Effector memory CD8-positive, alpha-beta T cell (primary cell): ENCODE measurements at regions not wholly inside any gene's neighbourhood (a gene's known extent, or its start where the extent isn't known, plus 50 kb on each side); places are given as distances from the start of the nearest gene placed in this dataset.
"Not testable (repeated sequence)": the region's sequence is repeated elsewhere in the genome, so short reads cannot be mapped to it uniquely, and the experiment has no call there.

ENCODE experiments used
- ATAC-seq: fragments of 150-1000 bp; cut with Tn5 transposase; replicated peaks from 2 replicates; pipeline ENCODE4 v1.10.0; 2021; ENCODE audit warnings: mild to moderate bottlenecking, moderate library complexity
- DNase-seq, 3 experiments: peaks; one replicate each; pipeline ENCODE4 v3.0.0; 2021
- H3K27ac Mint-ChIP-seq, 2 donors: one replicate each; pipeline ENCODE4 v1.8.0; 2022; ENCODE audit warnings: mild to moderate bottlenecking in 2 of 2, mixed read lengths in 2 of 2, moderate library complexity in 2 of 2
- H3K27me3 Mint-ChIP-seq, 2 donors: one replicate each; pipeline ENCODE4 v1.8.0; 2022; ENCODE audit warnings: mixed read lengths in 2 of 2
- H3K36me3 Mint-ChIP-seq: one replicate; pipeline ENCODE4 v1.8.0; 2022; ENCODE audit warnings: mild to moderate bottlenecking, moderate library complexity, mixed read lengths; ENCODE audit not compliant: insufficient read depth
- H3K4me1 Mint-ChIP-seq, 2 donors: one replicate each; pipeline ENCODE4 v1.8.0; 2022; ENCODE audit warnings: low read depth in 2 of 2, mixed read lengths in 2 of 2
- H3K4me3 Mint-ChIP-seq, 2 donors: one replicate each; pipeline ENCODE4 v1.8.0; 2022; ENCODE audit warnings: mild to moderate bottlenecking in 2 of 2, mixed read lengths in 2 of 2, moderate library complexity in 2 of 2
- H3K9me3 Mint-ChIP-seq, 2 donors: one replicate each; pipeline ENCODE4 v1.8.0; 2022; ENCODE audit warnings: mixed read lengths in 2 of 2

GRCh38 chr12:75798136-75798926 is 233.2 kb downstream of the PHLDA1 start:
- Mint-ChIP-seq H3K4me1 (no peaks in the 10 kb centered on the region), H3K9me3 (no peaks in the 10 kb centered on the region), H3K27ac (no peak overlapping the region), H3K27me3 (peaks cover 0 to 7% of the 10 kb centered on the region in 2 donors), H3K36me3 (no peaks in the 10 kb centered on the region), H3K4me3 (no peak overlapping the region)
- ATAC-seq (no peak), DNase-seq (no peak)

GRCh38 chr12:75795125-75795524 is 236.5 kb downstream of the PHLDA1 start:
- Mint-ChIP-seq H3K27ac (peak overlapping the region in 1 of 2 donors; percentile 13), H3K4me1 (no peaks in the 10 kb centered on the region), H3K27me3 (peaks cover 5 to 11% of the 10 kb centered on the region in 2 donors), H3K36me3 (no peaks in the 10 kb centered on the region), H3K4me3 (no peak overlapping the region), H3K9me3 (no peaks in the 10 kb centered on the region)
- ATAC-seq (no peak), DNase-seq (no peak)

- H3K27ac Mint-ChIP-seq: no peak overlapping the region
- DNase-seq (no peak), ATAC-seq (no peak)
- H3K9me3 Mint-ChIP-seq: no peaks in the 10 kb centered on the region
- no peaks in the 10 kb centered on the region for H3K4me1 Mint-ChIP-seq
- peaks cover 5 to 16% of the 10 kb centered on the region in 2 donors for H3K27me3 Mint-ChIP-seq
- no peak overlapping the region for H3K4me3 Mint-ChIP-seq
- H3K36me3 Mint-ChIP-seq: no peaks in the 10 kb centered on the region
Measured at GRCh38 chr12:75792687-75793086, 238.9 kb downstream of the PHLDA1 start.

- no peak for DNase-seq
- Mint-ChIP-seq H3K9me3 (no peaks in the 10 kb centered on the region), H3K27ac (peak overlapping the region in 1 of 2 donors; percentile 32)
Measured at GRCh38 chr12:75790219-75790618, 241.4 kb downstream of the PHLDA1 start.

GRCh38 chr12:75787146-75787545 is 244.4 kb downstream of the PHLDA1 start:
- not testable (repeated sequence) for ATAC-seq, H3K4me3 Mint-ChIP-seq, DNase-seq, H3K9me3 Mint-ChIP-seq, H3K36me3 Mint-ChIP-seq, H3K4me1 Mint-ChIP-seq, H3K27ac Mint-ChIP-seq
- H3K27me3 Mint-ChIP-seq: peaks cover 5 to 12% of the 10 kb centered on the region in 2 donors

More at GRCh38 chr12:75790219-75790618, 241.4 kb downstream of the PHLDA1 start:
- H3K27me3 Mint-ChIP-seq: peaks cover 5 to 16% of the 10 kb centered on the region in 2 donors
- no peak overlapping the region for H3K4me3 Mint-ChIP-seq
- no peaks in the 10 kb centered on the region for H3K4me1 Mint-ChIP-seq
- no peak for ATAC-seq
- H3K36me3 Mint-ChIP-seq: no peaks in the 10 kb centered on the region

GRCh38 chr12:75786070-75786469 is 245.5 kb downstream of the PHLDA1 start:
- DNase-seq (no peak), ATAC-seq (no peak)
- Mint-ChIP-seq H3K4me1 (peaks cover 0 to 3% of the 10 kb centered on the region in 2 donors), H3K36me3 (no peaks in the 10 kb centered on the region), H3K9me3 (no peaks in the 10 kb centered on the region), H3K27me3 (peaks cover 0 to 11% of the 10 kb centered on the region in 2 donors), H3K4me3 (no peak overlapping the region), H3K27ac (no peak overlapping the region)

- Mint-ChIP-seq H3K36me3 (no peaks in the 10 kb centered on the region), H3K4me3 (no peak overlapping the region), H3K27ac (no peak overlapping the region), H3K9me3 (no peaks in the 10 kb centered on the region), H3K4me1 (peaks cover 0 to 3% of the 10 kb centered on the region in 2 donors), H3K27me3 (peaks cover 8 to 14% of the 10 kb centered on the region in 2 donors)
- DNase-seq (no peak), ATAC-seq (no peak)
Measured at GRCh38 chr12:75784591-75784990, 247.0 kb downstream of the PHLDA1 start.

- Mint-ChIP-seq H3K36me3 (no peaks in the 10 kb centered on the region), H3K4me3 (no peak overlapping the region), H3K27me3 (peaks cover 10 to 14% of the 10 kb centered on the region in 2 donors), H3K27ac (no peak overlapping the region), H3K4me1 (peaks cover 0 to 3% of the 10 kb centered on the region in 2 donors), H3K9me3 (no peaks in the 10 kb centered on the region)
- ATAC-seq: no peak
- DNase-seq: no peak
Measured at GRCh38 chr12:75783093-75783877, 248.3 kb downstream of the PHLDA1 start.

- DNase-seq (no peak), ATAC-seq (no peak)
- Mint-ChIP-seq H3K27me3 (peaks cover 10 to 14% of the 10 kb centered on the region in 2 donors), H3K9me3 (no peaks in the 10 kb centered on the region), H3K36me3 (no peaks in the 10 kb centered on the region), H3K4me3 (no peak overlapping the region), H3K4me1 (peaks cover 0 to 3% of the 10 kb centered on the region in 2 donors), H3K27ac (no peak overlapping the region)
Measured at GRCh38 chr12:75782069-75782581, 249.5 kb downstream of the PHLDA1 start.

GRCh38 chr12:75781532-75782046 is 250.0 kb downstream of the PHLDA1 start:
- Mint-ChIP-seq H3K9me3 (no peaks in the 10 kb centered on the region), H3K4me1 (peaks cover 0 to 3% of the 10 kb centered on the region in 2 donors), H3K4me3 (no peak overlapping the region), H3K27me3 (peaks cover 10 to 14% of the 10 kb centered on the region in 2 donors), H3K27ac (no peak overlapping the region), H3K36me3 (no peaks in the 10 kb centered on the region)
- DNase-seq (no peak), ATAC-seq (no peak)

- no peaks in the 10 kb centered on the region for H3K9me3 Mint-ChIP-seq
- no peak for DNase-seq
- peaks cover 0 to 3% of the 10 kb centered on the region in 2 donors for H3K4me1 Mint-ChIP-seq
- H3K36me3 Mint-ChIP-seq: no peaks in the 10 kb centered on the region
- peaks cover 10 to 14% of the 10 kb centered on the region in 2 donors for H3K27me3 Mint-ChIP-seq
- no peak for ATAC-seq
- no peak overlapping the region for H3K27ac Mint-ChIP-seq
- H3K4me3 Mint-ChIP-seq: no peak overlapping the region
Measured at GRCh38 chr12:75779891-75780496, 251.6 kb downstream of the PHLDA1 start.

- no peaks in the 10 kb centered on the region for H3K36me3 Mint-ChIP-seq
- H3K9me3 Mint-ChIP-seq: no peaks in the 10 kb centered on the region
- DNase-seq: no peak
- no peak overlapping the region for H3K27ac Mint-ChIP-seq
- ATAC-seq: no peak
- peaks cover 0 to under 1% of the 10 kb centered on the region in 2 donors for H3K27me3 Mint-ChIP-seq
- H3K4me3 Mint-ChIP-seq: no peak overlapping the region
- H3K4me1 Mint-ChIP-seq: no peaks in the 10 kb centered on the region
Measured at GRCh38 chr12:75774261-75775052, 257.1 kb downstream of the PHLDA1 start.
